ENCODE measurements at regions not wholly inside any gene's neighbourhood (a gene's known extent, or its start where the extent isn't known, plus 50 kb on each side); places are given as distances from the start of the nearest gene placed in this dataset.

GRCh38 chr10:121300723-121301122 lies 297.5 kb downstream of the FGFR2 start:
- POLR2A ChIA-PET = no interaction called here
- H3K27me3 ChIP-seq (ENCODE audit: control insufficient read depth, insufficient read depth, low read length) = no peaks in the 10 kb centered on the region
- H3K4me3 ChIP-seq (ENCODE audit: low read depth, low read length) = no peak overlapping the region
- H3K27ac ChIP-seq (ENCODE audit: low read depth, low read length) = no peak overlapping the region
- CTCF ChIA-PET = no interaction called here
- no peak for TF ChIP-seq CTCF (IDR thresholded peaks at IDR 0.05; ENCODE audit: low read depth, low read length)
- no peak for DNase-seq (ENCODE audit: low read depth, low spot score)
- H3K9me3 ChIP-seq (ENCODE audit: control insufficient read depth, insufficient read depth, low read length) = peaks cover 16% of the 10 kb centered on the region; the same call in 1 of the 2 replicates

- POLR2A ChIA-PET = no interaction called here
- Histone ChIP-seq H3K4me3 (ENCODE audit: low read depth, low read length) (no peak overlapping the region), H3K27me3 (ENCODE audit: control insufficient read depth, insufficient read depth, low read length) (no peaks in the 10 kb centered on the region), H3K9me3 (ENCODE audit: control insufficient read depth, insufficient read depth, low read length) (peaks cover 14% of the 10 kb centered on the region; the same call in 1 of the 2 replicates), H3K27ac (ENCODE audit: low read depth, low read length) (no peak overlapping the region)
- no peak for TF ChIP-seq CTCF (IDR thresholded peaks at IDR 0.05; ENCODE audit: low read depth, low read length)
- DNase-seq (ENCODE audit: low read depth, low spot score) = no peak
- CTCF ChIA-PET = no interaction called here
These were observed 295.6 kb downstream of the FGFR2 start for GRCh38 chr10:121302541-121303180.

- Histone ChIP-seq H3K9me3 (ENCODE audit: control insufficient read depth, insufficient read depth, low read length) (peaks cover 13% of the 10 kb centered on the region; the same call in 1 of the 2 replicates), H3K27me3 (ENCODE audit: control insufficient read depth, insufficient read depth, low read length) (no peaks in the 10 kb centered on the region), H3K4me3 (ENCODE audit: low read depth, low read length) (no peak overlapping the region), H3K27ac (ENCODE audit: low read depth, low read length) (no peak overlapping the region)
- no peak for TF ChIP-seq CTCF (IDR thresholded peaks at IDR 0.05; ENCODE audit: low read depth, low read length)
- no peak for DNase-seq (ENCODE audit: low read depth, low spot score)
- POLR2A ChIA-PET = no interaction called here
- CTCF ChIA-PET = no interaction called here
These were observed 294.9 kb downstream of the FGFR2 start for GRCh38 chr10:121303287-121303890.

GRCh38 chr10:121305066-121305465 lies 293.2 kb downstream of the FGFR2 start:
- no peak overlapping the region for H3K27ac ChIP-seq (ENCODE audit: low read depth, low read length)
- peaks cover 12% of the 10 kb centered on the region; the same call in 1 of the 2 replicates for H3K9me3 ChIP-seq (ENCODE audit: control insufficient read depth, insufficient read depth, low read length)
- CTCF ChIA-PET = no interaction called here
- no peak overlapping the region for H3K4me3 ChIP-seq (ENCODE audit: low read depth, low read length)
- POLR2A ChIA-PET = no interaction called here
- TF ChIP-seq CTCF (IDR thresholded peaks at IDR 0.05; ENCODE audit: low read depth, low read length) = no peak
- DNase-seq (ENCODE audit: low read depth, low spot score) = no peak
- no peaks in the 10 kb centered on the region for H3K27me3 ChIP-seq (ENCODE audit: control insufficient read depth, insufficient read depth, low read length)

GRCh38 chr10:121306159-121306673 lies 292.0 kb downstream of the FGFR2 start:
- POLR2A ChIA-PET = no interaction called here
- CTCF ChIA-PET = no interaction called here
- no peak for DNase-seq (ENCODE audit: low read depth, low spot score)
- Histone ChIP-seq H3K27ac (ENCODE audit: low read depth, low read length) (no peak overlapping the region), H3K9me3 (ENCODE audit: control insufficient read depth, insufficient read depth, low read length) (peaks cover 14% of the 10 kb centered on the region; the same call in 1 of the 2 replicates), H3K27me3 (ENCODE audit: control insufficient read depth, insufficient read depth, low read length) (no peaks in the 10 kb centered on the region), H3K4me3 (ENCODE audit: low read depth, low read length) (no peak overlapping the region)
- no peak for TF ChIP-seq CTCF (IDR thresholded peaks at IDR 0.05; ENCODE audit: low read depth, low read length)
